ENCODE measurements at regions not wholly inside any gene's neighbourhood (a gene's known extent, or its start where the extent isn't known, plus 50 kb on each side); places are given as distances from the start of the nearest gene placed in this dataset.

GRCh38 chr3:197435426-197435825 is 120.3 kb downstream of the BDH1 start:
- no peak overlapping the region for H3K4me3 ChIP-seq
- ATAC-seq (no peak), DNase-seq (no peak)
- no peaks in the 10 kb centered on the region for H3K36me3 ChIP-seq
- no peaks in the 10 kb centered on the region for H3K4me1 ChIP-seq
- no peak for TF ChIP-seq CTCF (IDR thresholded peaks at IDR 0.05)
- intact Hi-C loops (cut with DNase I), result no loop called here
- H3K9me3 ChIP-seq, result no peaks in the 10 kb centered on the region
- H3K27ac ChIP-seq, result no peak overlapping the region
- H3K27me3 ChIP-seq (ENCODE audit: low read depth), result no peaks in the 10 kb centered on the region

GRCh38 chr3:197434830-197435229 is 120.9 kb downstream of the BDH1 start:
- Histone ChIP-seq H3K27ac (no peak overlapping the region), H3K27me3 (ENCODE audit: low read depth) (no peaks in the 10 kb centered on the region), H3K4me3 (no peak overlapping the region), H3K36me3 (no peaks in the 10 kb centered on the region), H3K9me3 (no peaks in the 10 kb centered on the region), H3K4me1 (no peaks in the 10 kb centered on the region)
- TF ChIP-seq CTCF (IDR thresholded peaks at IDR 0.05), result no peak
- intact Hi-C loops (cut with DNase I), result no loop called here
- DNase-seq (no peak), ATAC-seq (no peak)

- Histone ChIP-seq H3K36me3 (no peaks in the 10 kb centered on the region), H3K4me1 (peaks cover 6% of the 10 kb centered on the region), H3K27me3 (ENCODE audit: low read depth) (no peaks in the 10 kb centered on the region), H3K27ac (no peak overlapping the region), H3K9me3 (no peaks in the 10 kb centered on the region), H3K4me3 (no peak overlapping the region)
- ATAC-seq (no peak), DNase-seq (no peak)
- no peak for TF ChIP-seq CTCF (IDR thresholded peaks at IDR 0.05)
- intact Hi-C loops (cut with DNase I), result no loop called here
Observed at GRCh38 chr3:197432384-197433127, 123.2 kb downstream of the BDH1 start.

GRCh38 chr3:197431346-197431910 is 124.3 kb downstream of the BDH1 start:
- H3K27ac ChIP-seq, result no peak overlapping the region
- H3K4me1 ChIP-seq, result peaks cover 6% of the 10 kb centered on the region
- no peak for TF ChIP-seq CTCF (IDR thresholded peaks at IDR 0.05)
- ATAC-seq, result no peak
- no peaks in the 10 kb centered on the region for H3K36me3 ChIP-seq
- intact Hi-C loops (cut with DNase I), result no loop called here
- no peak overlapping the region for H3K4me3 ChIP-seq
- DNase-seq, result no peak
- H3K27me3 ChIP-seq (ENCODE audit: low read depth), result no peaks in the 10 kb centered on the region
- H3K9me3 ChIP-seq, result no peaks in the 10 kb centered on the region

- peaks cover 6% of the 10 kb centered on the region for H3K4me1 ChIP-seq
- no peaks in the 10 kb centered on the region for H3K27me3 ChIP-seq (ENCODE audit: low read depth)
- no peak for TF ChIP-seq CTCF (IDR thresholded peaks at IDR 0.05)
- no peak for ATAC-seq
- H3K27ac ChIP-seq, result no peak overlapping the region
- no peak for DNase-seq
- intact Hi-C loops (cut with DNase I), result no loop called here
- H3K36me3 ChIP-seq, result no peaks in the 10 kb centered on the region
- H3K9me3 ChIP-seq, result no peaks in the 10 kb centered on the region
- no peak overlapping the region for H3K4me3 ChIP-seq
Observed at GRCh38 chr3:197430934-197431333, 124.8 kb downstream of the BDH1 start.

Measured in lower lobe of right lung (tissue), 2 donors.